GM12875 (cell line): ENCODE measurements at regions not wholly inside any gene's neighbourhood (a gene's known extent, or its start where the extent isn't known, plus 50 kb on each side); places are given as distances from the start of the nearest gene placed in this dataset.
"Not testable (repeated sequence)": the region's sequence is repeated elsewhere in the genome, so short reads cannot be mapped to it uniquely, and the experiment has no call there.

Source experiments
- H3K4me3 ChIP-seq: one replicate; pipeline ENCODE4 v1.5.1; 2011; ENCODE audit warnings: low read depth, low read length, control low read depth
- TF ChIP-seq, protein P1 (sequence below): IDR thresholded peaks from 2 replicates; pipeline ENCODE4 v1.5.1; 2011; ENCODE audit warnings: low read depth, mild to moderate bottlenecking, control low read depth, inconsistent platforms, low read length, moderate library complexity, borderline replicate concordance; ENCODE audit not compliant: insufficient read depth

- TF ChIP-seq, protein P1, sequence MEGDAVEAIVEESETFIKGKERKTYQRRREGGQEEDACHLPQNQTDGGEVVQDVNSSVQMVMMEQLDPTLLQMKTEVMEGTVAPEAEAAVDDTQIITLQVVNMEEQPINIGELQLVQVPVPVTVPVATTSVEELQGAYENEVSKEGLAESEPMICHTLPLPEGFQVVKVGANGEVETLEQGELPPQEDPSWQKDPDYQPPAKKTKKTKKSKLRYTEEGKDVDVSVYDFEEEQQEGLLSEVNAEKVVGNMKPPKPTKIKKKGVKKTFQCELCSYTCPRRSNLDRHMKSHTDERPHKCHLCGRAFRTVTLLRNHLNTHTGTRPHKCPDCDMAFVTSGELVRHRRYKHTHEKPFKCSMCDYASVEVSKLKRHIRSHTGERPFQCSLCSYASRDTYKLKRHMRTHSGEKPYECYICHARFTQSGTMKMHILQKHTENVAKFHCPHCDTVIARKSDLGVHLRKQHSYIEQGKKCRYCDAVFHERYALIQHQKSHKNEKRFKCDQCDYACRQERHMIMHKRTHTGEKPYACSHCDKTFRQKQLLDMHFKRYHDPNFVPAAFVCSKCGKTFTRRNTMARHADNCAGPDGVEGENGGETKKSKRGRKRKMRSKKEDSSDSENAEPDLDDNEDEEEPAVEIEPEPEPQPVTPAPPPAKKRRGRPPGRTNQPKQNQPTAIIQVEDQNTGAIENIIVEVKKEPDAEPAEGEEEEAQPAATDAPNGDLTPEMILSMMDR: no peak
- H3K4me3 ChIP-seq: no peak overlapping the region
Measured at GRCh38 chrX:37918703-37919102, 71.3 kb upstream of the DYNLT3 start.

- no peak overlapping the region for H3K4me3 ChIP-seq
- TF ChIP-seq, protein P1: no peak
Measured at GRCh38 chrX:37921758-37922157, 74.4 kb upstream of the DYNLT3 start.

- H3K4me3 ChIP-seq: no peak overlapping the region
- TF ChIP-seq, protein P1: no peak
Measured at GRCh38 chrX:37922928-37923327, 75.6 kb upstream of the DYNLT3 start.

DNA sequence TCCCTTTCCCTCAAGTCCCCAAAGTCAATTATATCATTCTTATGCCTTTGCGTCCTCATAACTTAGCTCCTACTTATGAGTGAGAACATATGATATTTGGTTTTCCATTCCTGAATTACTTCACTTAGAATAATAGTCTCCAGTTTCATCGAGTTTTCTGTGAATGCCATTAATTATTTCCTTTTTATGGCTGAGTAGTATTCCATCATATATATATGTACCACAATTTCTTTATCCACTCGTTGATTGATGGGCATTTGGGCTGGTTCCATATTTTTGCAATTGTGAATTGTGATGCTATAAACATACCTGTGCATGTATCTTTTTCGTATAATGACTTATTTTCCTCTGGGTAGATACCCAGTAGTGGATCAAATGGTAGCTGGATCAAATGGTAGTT, 78.4 kb upstream of the DYNLT3 start:
- H3K4me3 ChIP-seq: not testable (repeated sequence)

DNA sequence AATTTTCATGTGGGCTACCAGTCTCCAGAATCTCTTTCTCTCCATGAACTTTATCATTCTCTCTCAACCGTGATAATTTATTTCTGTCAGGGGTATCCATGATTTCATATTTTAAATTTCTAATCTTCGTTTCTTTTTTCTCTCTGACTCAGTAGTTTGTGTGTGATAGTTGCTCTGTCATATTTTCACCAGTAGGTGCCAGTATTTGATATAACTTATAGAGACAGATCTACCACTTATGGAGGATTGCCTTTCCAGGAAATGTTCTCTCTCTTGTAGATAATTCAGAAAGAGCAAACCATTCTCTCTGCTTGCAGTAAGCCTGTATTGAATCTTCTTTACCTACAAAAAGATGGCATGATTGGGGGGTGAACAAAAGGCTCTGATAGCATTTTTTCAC, 79.3 kb upstream of the DYNLT3 start:
- TF ChIP-seq, protein P1: 0 out of 2 replicates have a peak, but pooled peaks have one; percentile 23
- H3K4me3 ChIP-seq: no peak overlapping the region

DNA sequence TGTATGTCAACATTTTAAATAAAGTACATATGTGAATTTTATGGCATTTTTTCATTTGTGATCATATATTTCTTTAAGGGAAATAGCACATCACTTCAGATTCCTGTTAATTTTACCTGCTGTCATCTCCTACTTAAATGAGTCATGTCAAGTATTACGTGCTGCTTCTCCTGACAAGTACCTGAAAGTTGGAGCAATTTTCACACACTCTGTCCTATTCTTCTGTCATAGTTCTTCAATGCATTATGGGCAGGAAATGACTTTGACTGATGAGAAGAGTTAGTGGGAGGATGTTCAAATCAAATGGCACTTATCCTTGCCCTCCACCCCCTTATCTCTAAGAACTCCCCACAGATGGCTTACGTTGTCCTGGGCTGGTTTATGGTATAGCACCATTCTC, 64.2 kb upstream of the SYTL5 start:
- H3K4me3 ChIP-seq: no peak overlapping the region
- TF ChIP-seq, protein P1: no peak

DNA sequence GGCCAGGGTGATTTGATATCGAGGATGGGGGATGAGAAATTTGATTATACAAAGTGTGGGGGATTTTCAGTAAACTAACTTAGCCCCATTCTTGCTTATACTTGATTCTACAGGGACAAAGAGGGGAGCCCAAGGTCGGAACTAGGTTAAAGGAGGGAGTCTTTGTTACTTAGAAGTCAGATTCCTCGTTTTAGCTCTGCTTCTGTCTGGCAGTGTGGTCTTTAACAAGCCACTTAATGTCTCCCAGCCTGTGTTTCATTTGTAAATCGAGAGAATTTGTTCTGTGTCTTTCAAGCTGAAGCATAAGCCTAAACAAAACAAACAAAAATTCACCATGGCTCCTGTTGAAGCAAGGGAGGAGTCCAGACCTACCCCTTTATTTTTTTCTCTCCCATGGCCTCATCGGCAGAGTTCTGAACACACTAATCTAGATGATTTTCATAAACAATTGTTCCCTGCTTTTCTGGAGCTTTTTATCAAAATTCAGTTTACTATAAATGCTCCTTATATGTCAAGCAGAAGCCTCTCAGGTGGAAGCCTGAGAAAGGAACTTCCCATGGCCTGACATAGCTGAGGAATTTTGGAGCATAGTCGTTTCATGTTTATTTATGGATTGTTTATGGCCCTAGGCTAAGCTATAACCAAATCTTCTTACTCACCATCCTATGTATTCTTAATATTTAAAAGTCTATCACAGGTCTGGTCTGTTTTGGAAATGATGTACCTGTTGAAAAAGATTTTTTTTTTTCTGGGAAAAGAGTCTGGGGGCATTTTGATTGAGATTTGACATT, 62.6 kb upstream of the SYTL5 start:
- TF ChIP-seq, protein P1: no peak
- no peak overlapping the region for H3K4me3 ChIP-seq
